Vagina (tissue), 2 donors: ENCODE measurements at regions not wholly inside any gene's neighbourhood (a gene's known extent, or its start where the extent isn't known, plus 50 kb on each side); places are given as distances from the start of the nearest gene placed in this dataset.

Experiments used
- DNase-seq, 2 donors: peaks; one replicate each; pipeline ENCODE4 v3.0.0-alpha.2; 2017; ENCODE audit errors: extremely low spot score in 2 of 2
- H3K27ac ChIP-seq: fragments of 200-600 bp; sonication (generic); one replicate; pipeline ENCODE4 v1.5.1; 2019
- H3K27me3 ChIP-seq: fragments of 200-600 bp; sonication (generic); one replicate; pipeline ENCODE4 v1.5.1; 2019
- H3K36me3 ChIP-seq, 2 donors: fragments of 200-600 bp; sonication (generic); one replicate each; pipeline ENCODE4 v1.5.1; 2017 to 2019
- H3K4me1 ChIP-seq: fragments of 200-600 bp; sonication (generic); one replicate; pipeline ENCODE4 v1.5.1; 2019
- H3K4me3 ChIP-seq, 2 donors: fragments of 200-600 bp; sonication (generic); 1 replicate in 1 of 2; 2 replicates in 1 of 2; pipeline ENCODE4 v1.5.1; 2016 to 2019
- H3K9me3 ChIP-seq: fragments of 200-600 bp; sonication (generic); one replicate; pipeline ENCODE4 v1.5.1; 2019
- CTCF ChIP-seq, 3 experiments: fragments of 450-650 bp in 2 of 3; fragments of 200-600 bp in 1 of 3; sonication (generic) in 1 of 3; IDR thresholded peaks; one replicate each; pipeline ENCODE4 v1.5.1; 2017 to 2019; ENCODE audit warnings: antibody characterized with exemption in 3 of 3, mild to moderate bottlenecking in 2 of 3, moderate library complexity in 2 of 3
- POLR2A ChIP-seq, 2 donors: fragments of 450-650 bp; IDR thresholded peaks; one replicate each; pipeline ENCODE4 v1.6.1; 2017; ENCODE audit warnings: antibody characterized with exemption in 2 of 2, mild to moderate bottlenecking in 2 of 2, moderate library complexity in 2 of 2
- POLR2AphosphoS5 ChIP-seq, 2 donors: sonication (generic); formaldehyde crosslinking; IDR thresholded peaks; one replicate each; pipeline ENCODE4 v1.9.0; 2017; ENCODE audit warnings: antibody characterized with exemption in 2 of 2, mild to moderate bottlenecking in 2 of 2, low read depth in 1 of 2; ENCODE audit not compliant: insufficient read depth in 1 of 2
- intact Hi-C: fragments of 100-400 bp; cut with DNase I; formaldehyde crosslinking; loops from one replicate; pipeline ENCODE4 v1.15.1; 2023

- H3K27me3 ChIP-seq = no peaks in the 10 kb centered on the region
- DNase-seq = no peak
- H3K4me1 ChIP-seq = no peaks in the 10 kb centered on the region
- intact Hi-C loops = no loop called here
- H3K36me3 ChIP-seq = no peaks in the 10 kb centered on the region
- TF ChIP-seq CTCF (IDR thresholded peaks at IDR 0.05) = no peak
- no peak for TF ChIP-seq POLR2AphosphoS5 (IDR thresholded peaks at IDR 0.05; ENCODE audit: insufficient read depth in 1 of 2, low read depth in 1 of 2)
- no peak for TF ChIP-seq POLR2A (IDR thresholded peaks at IDR 0.05)
- no peaks in the 10 kb centered on the region for H3K9me3 ChIP-seq
- H3K27ac ChIP-seq = no peak overlapping the region
- H3K4me3 ChIP-seq = no peak overlapping the region
Observed at GRCh38 chr12:17358835-17359234, 731.2 kb downstream of the RERGL start.

GRCh38 chr12:17357396-17357795, 732.6 kb downstream of the RERGL start:
- intact Hi-C loops = no loop called here
- no peak overlapping the region for H3K4me3 ChIP-seq
- TF ChIP-seq CTCF (IDR thresholded peaks at IDR 0.05) (no peak), POLR2A (IDR thresholded peaks at IDR 0.05) (no peak), POLR2AphosphoS5 (IDR thresholded peaks at IDR 0.05; ENCODE audit: insufficient read depth in 1 of 2, low read depth in 1 of 2) (no peak)
- no peak overlapping the region for H3K27ac ChIP-seq
- H3K27me3 ChIP-seq = no peaks in the 10 kb centered on the region
- no peaks in the 10 kb centered on the region for H3K9me3 ChIP-seq
- no peak for DNase-seq
- no peaks in the 10 kb centered on the region for H3K4me1 ChIP-seq
- no peaks in the 10 kb centered on the region for H3K36me3 ChIP-seq

- H3K36me3 ChIP-seq = no peaks in the 10 kb centered on the region
- H3K27ac ChIP-seq = no peak overlapping the region
- H3K4me1 ChIP-seq = no peaks in the 10 kb centered on the region
- DNase-seq = no peak
- intact Hi-C loops = no loop called here
- no peaks in the 10 kb centered on the region for H3K27me3 ChIP-seq
- H3K4me3 ChIP-seq = no peak overlapping the region
- TF ChIP-seq CTCF (IDR thresholded peaks at IDR 0.05) (no peak), POLR2AphosphoS5 (IDR thresholded peaks at IDR 0.05; ENCODE audit: insufficient read depth in 1 of 2, low read depth in 1 of 2) (no peak), POLR2A (IDR thresholded peaks at IDR 0.05) (no peak)
- no peaks in the 10 kb centered on the region for H3K9me3 ChIP-seq
Observed at GRCh38 chr12:17352164-17352563, 737.8 kb downstream of the RERGL start.

- TF ChIP-seq POLR2AphosphoS5 (IDR thresholded peaks at IDR 0.05; ENCODE audit: insufficient read depth in 1 of 2, low read depth in 1 of 2) (no peak), CTCF (IDR thresholded peaks at IDR 0.05) (no peak), POLR2A (IDR thresholded peaks at IDR 0.05) (no peak)
- no peak for DNase-seq
Observed at GRCh38 chr12:17348311-17348710, 741.7 kb downstream of the RERGL start.

GRCh38 chr12:17344649-17345048, 738.7 kb upstream of the LMO3 start:
- no peak for TF ChIP-seq POLR2A (IDR thresholded peaks at IDR 0.05)
- TF ChIP-seq CTCF (IDR thresholded peaks at IDR 0.05) = no peak
- no peak for TF ChIP-seq POLR2AphosphoS5 (IDR thresholded peaks at IDR 0.05; ENCODE audit: insufficient read depth in 1 of 2, low read depth in 1 of 2)
- no peaks in the 10 kb centered on the region for H3K27me3 ChIP-seq
- no peaks in the 10 kb centered on the region for H3K36me3 ChIP-seq
- no peak overlapping the region for H3K27ac ChIP-seq
- DNase-seq = no peak
- no peaks in the 10 kb centered on the region for H3K4me1 ChIP-seq
- intact Hi-C loops = no loop called here
- H3K4me3 ChIP-seq = no peak overlapping the region
- no peaks in the 10 kb centered on the region for H3K9me3 ChIP-seq

More at GRCh38 chr12:17348311-17348710, 741.7 kb downstream of the RERGL start:
- Histone ChIP-seq H3K27ac (no peak overlapping the region), H3K9me3 (no peaks in the 10 kb centered on the region), H3K27me3 (no peaks in the 10 kb centered on the region), H3K4me1 (no peaks in the 10 kb centered on the region), H3K36me3 (no peaks in the 10 kb centered on the region), H3K4me3 (no peak overlapping the region)
- intact Hi-C loops = no loop called here
